ENCODE measurements at regions not wholly inside any gene's neighbourhood (a gene's known extent, or its start where the extent isn't known, plus 50 kb on each side); places are given as distances from the start of the nearest gene placed in this dataset.

GRCh38 chr1:118249641-118250040 lies 64.6 kb upstream of the SPAG17 start:
- no peak for DNase-seq

GRCh38 chr1:118247593-118247992 lies 62.6 kb upstream of the SPAG17 start:
- DNase-seq: no peak

DNA sequence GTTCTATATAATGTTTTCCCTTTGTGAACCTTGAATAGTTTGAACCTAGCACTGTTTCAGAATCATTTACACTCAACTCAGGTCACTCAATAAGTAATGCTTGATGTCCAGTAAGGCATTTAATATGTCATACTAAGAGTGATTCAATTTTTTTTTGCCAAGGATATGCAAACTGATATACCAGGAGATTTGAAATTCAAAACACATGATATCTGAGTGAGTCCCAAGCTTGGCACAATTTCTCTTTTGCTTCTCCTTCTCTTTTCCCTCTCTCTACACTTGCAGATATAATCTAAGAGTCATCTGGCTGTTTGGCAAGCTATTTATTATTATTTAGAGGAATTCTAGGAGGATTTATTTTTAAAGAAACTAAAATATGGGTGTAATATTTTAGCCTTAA lies 61.6 kb upstream of the SPAG17 start:
- no peak for DNase-seq

GRCh38 chr1:118244194-118244593 lies 59.2 kb upstream of the SPAG17 start:
- no peak for DNase-seq

DNA sequence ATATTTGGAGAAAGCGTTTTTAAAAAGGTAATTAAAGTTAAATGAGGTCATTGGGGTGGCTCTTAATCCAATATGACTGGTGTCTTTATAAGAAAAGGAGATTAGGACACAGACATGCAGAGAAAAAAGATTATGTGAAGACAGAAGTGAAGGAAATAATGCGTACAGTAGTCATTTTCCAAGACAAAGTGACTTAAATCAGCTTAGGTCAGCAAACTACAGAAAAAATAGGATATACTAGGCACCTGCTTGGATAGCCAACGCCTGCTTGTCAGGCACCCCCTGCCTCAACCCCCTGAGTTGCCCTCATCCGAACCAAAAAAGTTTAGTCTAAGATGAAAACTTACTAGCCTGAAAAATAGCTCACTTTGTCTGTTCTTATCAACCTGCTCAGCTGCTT lies 58.2 kb upstream of the SPAG17 start:
- no peak for DNase-seq
